RWPE2 (cell line): ENCODE measurements at regions not wholly inside any gene's neighbourhood (a gene's known extent, or its start where the extent isn't known, plus 50 kb on each side); places are given as distances from the start of the nearest gene placed in this dataset.

Experiments
- ATAC-seq: fragments of 200-7000 bp; cut with Tn5 transposase; 3 replicates; pipeline ENCODE4 v1.9.1; 2021; ENCODE audit warnings: low read depth
- DNase-seq: peaks from one replicate; pipeline ENCODE4 v3.0.0-alpha.2; 2020; ENCODE audit warnings: low spot score
- H3K27ac ChIP-seq: fragments of 450-650 bp; 2 replicates; pipeline ENCODE4 v1.5.1; 2017; ENCODE audit warnings: mild to moderate bottlenecking; ENCODE audit not compliant: poor library complexity, severe bottlenecking
- H3K27me3 ChIP-seq: fragments of 250-450 bp; sonication (Bioruptor Pico); 2 replicates; pipeline ENCODE4 v1.5.1; 2021; ENCODE audit warnings: mild to moderate bottlenecking, moderate library complexity; ENCODE audit not compliant: insufficient read depth, poor library complexity, severe bottlenecking
- H3K36me3 ChIP-seq: fragments of 250-450 bp; sonication (Bioruptor Pico); 2 replicates; pipeline ENCODE4 v1.5.1; 2020; ENCODE audit warnings: low read depth, mild to moderate bottlenecking, moderate library complexity
- H3K4me1 ChIP-seq: fragments of 250-450 bp; sonication (Bioruptor Pico); 2 replicates; pipeline ENCODE4 v1.5.1; 2021; ENCODE audit warnings: mild to moderate bottlenecking, moderate library complexity; ENCODE audit not compliant: insufficient read depth, poor library complexity, severe bottlenecking
- H3K4me3 ChIP-seq: fragments of 250-450 bp; sonication (Bioruptor Pico); 2 replicates; pipeline ENCODE4 v1.5.1; 2021; ENCODE audit warnings: mild to moderate bottlenecking, moderate library complexity; ENCODE audit not compliant: severe bottlenecking
- H3K9me3 ChIP-seq: fragments of 250-450 bp; sonication (Bioruptor Pico); 2 replicates; pipeline ENCODE4 v1.5.1; 2021; ENCODE audit warnings: mild to moderate bottlenecking, moderate library complexity; ENCODE audit not compliant: severe bottlenecking
- CTCF ChIP-seq: fragments of 450-650 bp; IDR thresholded peaks from one replicate; pipeline ENCODE4 v1.5.1; 2017; ENCODE audit warnings: mild to moderate bottlenecking, moderate library complexity; ENCODE audit not compliant: poor library complexity, severe bottlenecking

- ATAC-seq = peak; percentile 79
These were observed 160.1 kb upstream of the ZC3H15 start for GRCh38 chr2:186325827-186326535.

DNA sequence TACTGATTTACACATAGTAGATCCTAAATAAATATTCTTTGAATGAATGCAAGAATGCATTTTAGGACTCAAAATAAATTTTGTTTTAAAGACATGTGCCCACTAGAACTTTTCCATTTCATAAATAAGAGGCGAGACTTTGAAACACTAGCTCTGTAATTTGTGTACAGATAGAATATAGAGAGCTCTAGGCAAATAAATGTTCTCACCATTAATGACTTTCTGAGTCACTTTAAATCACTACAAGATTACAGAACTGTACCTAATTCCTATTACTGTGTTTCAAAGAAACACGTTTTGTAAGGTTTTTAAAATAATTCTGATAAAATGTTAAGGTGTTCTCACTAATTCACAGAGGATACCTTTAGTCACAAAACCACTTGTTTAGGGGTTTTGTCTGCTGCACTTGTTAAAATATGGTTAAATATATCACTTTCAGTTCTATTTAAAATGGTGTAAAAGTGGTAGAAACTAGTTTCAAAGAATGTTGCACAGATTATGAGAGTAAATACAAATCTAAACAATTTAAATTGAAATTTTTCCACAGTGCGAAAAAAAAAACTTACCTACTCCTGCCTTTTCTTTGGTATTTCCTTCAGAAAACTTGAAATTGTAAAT lies 158.7 kb upstream of the ZC3H15 start:
- H3K27me3 ChIP-seq = no peaks in the 10 kb centered on the region
- TF ChIP-seq CTCF = no peak
- no peak overlapping the region for H3K27ac ChIP-seq
- peaks cover 10% of the 10 kb centered on the region for H3K4me1 ChIP-seq
- ATAC-seq = no peak
- no peak overlapping the region for H3K4me3 ChIP-seq
- H3K36me3 ChIP-seq = no peaks in the 10 kb centered on the region
- H3K9me3 ChIP-seq = no peaks in the 10 kb centered on the region
- DNase-seq = no peak

More at GRCh38 chr2:186325827-186326535, 160.1 kb upstream of the ZC3H15 start:
- H3K9me3 ChIP-seq = no peaks in the 10 kb centered on the region
- no peaks in the 10 kb centered on the region for H3K27me3 ChIP-seq
- TF ChIP-seq CTCF = peak; percentile 12
- peaks cover 10% of the 10 kb centered on the region for H3K4me1 ChIP-seq
- H3K27ac ChIP-seq = peak overlapping the region; percentile 10
- DNase-seq = no peak
- H3K36me3 ChIP-seq = no peaks in the 10 kb centered on the region
- H3K4me3 ChIP-seq = no peak overlapping the region

GRCh38 chr2:186328838-186329237 lies 157.2 kb upstream of the ZC3H15 start:
- H3K27me3 ChIP-seq = no peaks in the 10 kb centered on the region
- no peaks in the 10 kb centered on the region for H3K9me3 ChIP-seq
- no peaks in the 10 kb centered on the region for H3K36me3 ChIP-seq
- no peak for ATAC-seq
- H3K4me1 ChIP-seq = peaks cover 10% of the 10 kb centered on the region
- TF ChIP-seq CTCF = no peak
- no peak overlapping the region for H3K4me3 ChIP-seq
- no peak for DNase-seq
- H3K27ac ChIP-seq = no peak overlapping the region

- Histone ChIP-seq H3K27me3 (no peaks in the 10 kb centered on the region), H3K27ac (no peak overlapping the region), H3K9me3 (no peaks in the 10 kb centered on the region), H3K4me1 (peaks cover 10% of the 10 kb centered on the region), H3K4me3 (no peak overlapping the region), H3K36me3 (no peaks in the 10 kb centered on the region)
- DNase-seq (no peak), ATAC-seq (no peak)
- no peak for TF ChIP-seq CTCF
These were observed 156.0 kb upstream of the ZC3H15 start for GRCh38 chr2:186330050-186330449.

DNA sequence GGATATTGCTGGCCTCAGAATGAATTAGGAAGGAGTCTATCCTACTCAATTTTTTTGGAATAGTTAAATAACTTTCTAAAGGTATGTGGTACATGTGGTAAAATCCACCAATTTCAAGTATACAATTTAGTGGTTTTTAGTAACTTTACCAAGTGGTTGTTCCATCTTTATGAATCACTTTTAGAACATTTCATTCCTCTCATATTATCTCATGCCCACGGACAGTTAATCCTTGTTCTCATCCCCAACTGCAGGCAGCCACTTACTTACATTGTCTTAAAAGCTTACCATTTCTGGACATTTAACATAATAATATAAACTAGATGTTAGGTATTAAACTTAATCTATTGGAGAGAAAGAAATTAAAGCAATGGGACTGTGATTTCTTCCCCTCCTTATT lies 146.3 kb upstream of the ZC3H15 start:
- ATAC-seq = no peak
- no peak for DNase-seq
- Histone ChIP-seq H3K36me3 (no peaks in the 10 kb centered on the region), H3K9me3 (no peaks in the 10 kb centered on the region), H3K27ac (no peak overlapping the region), H3K4me3 (no peak overlapping the region), H3K4me1 (no peaks in the 10 kb centered on the region), H3K27me3 (no peaks in the 10 kb centered on the region)
- no peak for TF ChIP-seq CTCF
